Spleen (tissue), 11 donors: ENCODE measurements at regions not wholly inside any gene's neighbourhood (a gene's known extent, or its start where the extent isn't known, plus 50 kb on each side); places are given as distances from the start of the nearest gene placed in this dataset.
"Not testable (repeated sequence)": the region's sequence is repeated elsewhere in the genome, so short reads cannot be mapped to it uniquely, and the experiment has no call there.

ENCODE experiments used
- DNase-seq: peaks from one replicate; pipeline ENCODE4 v3.0.0-alpha.2; 2020
- H3K27ac ChIP-seq, 8 donors: fragments of 200-600 bp; sonication (generic) in 7 of 8; 1 replicate in 4 of 8; 2 replicates in 4 of 8; pipeline versions ENCODE4 v1.5.0 to v1.8.0; 2016 to 2021; ENCODE audit warnings: inconsistent platforms in 4 of 8, mild to moderate bottlenecking in 4 of 8, moderate library complexity in 1 of 8
- H3K27me3 ChIP-seq, 7 donors: fragments of 200-600 bp; sonication (generic) in 6 of 7; replicated peaks in 1 of 7; 1 replicate in 4 of 7; 2 replicates in 3 of 7; pipeline versions ENCODE4 v1.5.0 to v1.8.0; 2016 to 2021; ENCODE audit warnings: inconsistent platforms in 3 of 7, mild to moderate bottlenecking in 1 of 7
- H3K36me3 ChIP-seq, 6 donors: fragments of 200-600 bp; sonication (generic) in 5 of 6; 1 replicate in 4 of 6; 2 replicates in 2 of 6; pipeline versions ENCODE4 v1.5.0 to v1.8.0; 2016 to 2021; ENCODE audit warnings: inconsistent platforms in 2 of 6
- H3K4me1 ChIP-seq, 6 donors: fragments of 200-600 bp; sonication (generic) in 5 of 6; 1 replicate in 3 of 6; 2 replicates in 3 of 6; pipeline versions ENCODE4 v1.5.0 to v1.8.0; 2016 to 2021; ENCODE audit warnings: inconsistent platforms in 3 of 6
- H3K4me3 ChIP-seq, 8 donors: fragments of 200-600 bp; sonication (generic) in 7 of 8; 1 replicate in 4 of 8; 2 replicates in 4 of 8; pipeline versions ENCODE4 v1.5.0 to v1.8.0; 2016 to 2021; ENCODE audit warnings: inconsistent platforms in 4 of 8, mild to moderate bottlenecking in 4 of 8, moderate library complexity in 2 of 8
- H3K9me3 ChIP-seq, 8 donors: fragments of 200-600 bp; sonication (generic) in 7 of 8; 1 replicate in 4 of 8; 2 replicates in 4 of 8; pipeline versions ENCODE4 v1.5.0 to v1.8.0; 2016 to 2021; ENCODE audit warnings: inconsistent platforms in 4 of 8
- POLR2A ChIP-seq, 3 donors: fragments of 450-650 bp; IDR thresholded peaks; one replicate each; pipeline ENCODE4 v1.5.1; 2017; ENCODE audit warnings: antibody characterized with exemption in 3 of 3, mild to moderate bottlenecking in 1 of 3
- POLR2AphosphoS5 ChIP-seq, 3 donors: sonication (generic); formaldehyde crosslinking; IDR thresholded peaks; one replicate each; pipeline ENCODE4 v1.5.1; 2017; ENCODE audit warnings: antibody characterized with exemption in 3 of 3
- WGBS, 5 donors: extraction: QIAGEN DNeasy Blood & Tissue Kit in 3 of 5; methylation state at CpG; one replicate each; pipeline versions ENCODE4 v1.1.5 to v1.1.7; 2013 to 2018; 5-methylcytosine and 5-hydroxymethylcytosine counted together
- intact Hi-C: fragments of 100-400 bp; cut with DNase I; formaldehyde crosslinking; loops from one replicate; pipeline ENCODE4 v1.15.0; 2023; ENCODE audit warnings: low total_unique reads
- TF ChIP-seq, protein P1 (sequence below), 11 experiments: fragments of 200-600 bp in 7 of 11; fragments of 450-650 bp in 4 of 11; sonication (generic) in 4 of 11; IDR thresholded peaks in 8 of 11; conservative IDR thresholded peaks in 3 of 11; 1 replicate in 7 of 11; 2 replicates in 4 of 11; pipeline versions ENCODE4 v1.4.0 to v1.8.0; 2016 to 2021; ENCODE audit warnings: antibody characterized with exemption in 11 of 11, inconsistent platforms in 4 of 11, mild to moderate bottlenecking in 1 of 11
- donor health status: healthy with polysubstance abuse.
- donor health status: DM: no; HTN: no; CAD: no; lungs with moderate emphysema.
- donor health status: DM: no; HTN: no; CAD: no.
- donor health status: Bipolar disorder and iron deficiency.
- donor health status: healthy.
- donor health status: DM: no; HTN: no; CAD: no.
- donor health status: DM: yes; HTN: yes; CAD: no.

GRCh38 chrX:4627414-4627813 lies 914.0 kb upstream of the PRKX start:
- Histone ChIP-seq H3K27ac (no peak overlapping the region), H3K9me3 (peaks cover 0 to 18% (median 0%) of the 10 kb centered on the region in 8 donors), H3K4me1 (no peaks in the 10 kb centered on the region), H3K4me3 (no peak overlapping the region), H3K36me3 (no peaks in the 10 kb centered on the region), H3K27me3 (no peaks in the 10 kb centered on the region)
- DNase-seq, result no peak
- intact Hi-C loops, result no loop called here
- TF ChIP-seq POLR2AphosphoS5 (IDR thresholded peaks at IDR 0.05) (no peak), POLR2A (IDR thresholded peaks at IDR 0.05) (no peak)
- TF ChIP-seq, protein P1, sequence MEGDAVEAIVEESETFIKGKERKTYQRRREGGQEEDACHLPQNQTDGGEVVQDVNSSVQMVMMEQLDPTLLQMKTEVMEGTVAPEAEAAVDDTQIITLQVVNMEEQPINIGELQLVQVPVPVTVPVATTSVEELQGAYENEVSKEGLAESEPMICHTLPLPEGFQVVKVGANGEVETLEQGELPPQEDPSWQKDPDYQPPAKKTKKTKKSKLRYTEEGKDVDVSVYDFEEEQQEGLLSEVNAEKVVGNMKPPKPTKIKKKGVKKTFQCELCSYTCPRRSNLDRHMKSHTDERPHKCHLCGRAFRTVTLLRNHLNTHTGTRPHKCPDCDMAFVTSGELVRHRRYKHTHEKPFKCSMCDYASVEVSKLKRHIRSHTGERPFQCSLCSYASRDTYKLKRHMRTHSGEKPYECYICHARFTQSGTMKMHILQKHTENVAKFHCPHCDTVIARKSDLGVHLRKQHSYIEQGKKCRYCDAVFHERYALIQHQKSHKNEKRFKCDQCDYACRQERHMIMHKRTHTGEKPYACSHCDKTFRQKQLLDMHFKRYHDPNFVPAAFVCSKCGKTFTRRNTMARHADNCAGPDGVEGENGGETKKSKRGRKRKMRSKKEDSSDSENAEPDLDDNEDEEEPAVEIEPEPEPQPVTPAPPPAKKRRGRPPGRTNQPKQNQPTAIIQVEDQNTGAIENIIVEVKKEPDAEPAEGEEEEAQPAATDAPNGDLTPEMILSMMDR (IDR thresholded peaks at IDR 0.05 in 8 of 11, conservative IDR thresholded peaks at IDR 0.05 in 3 of 11), result no peak
- 56 to 82% (median 67%) methylated on average over 1 of the region's 1 CpG for WGBS, 5 donors

- no peak for DNase-seq
- Histone ChIP-seq H3K9me3 (peaks cover 0 to 13% (median 0%) of the 10 kb centered on the region in 8 donors), H3K36me3 (no peaks in the 10 kb centered on the region), H3K4me1 (no peaks in the 10 kb centered on the region), H3K27ac (no peak overlapping the region), H3K27me3 (no peaks in the 10 kb centered on the region), H3K4me3 (no peak overlapping the region)
- intact Hi-C loops, result no loop called here
- TF ChIP-seq, protein P1 (IDR thresholded peaks at IDR 0.05 in 8 of 11, conservative IDR thresholded peaks at IDR 0.05 in 3 of 11), result no peak
- no peak for TF ChIP-seq POLR2A (IDR thresholded peaks at IDR 0.05)
- no peak for TF ChIP-seq POLR2AphosphoS5 (IDR thresholded peaks at IDR 0.05)
- WGBS, 5 donors, result 43 to 69% (median 54%) methylated on average over 5 of the region's 5 CpGs
Measured at GRCh38 chrX:4622486-4623167, 909.2 kb upstream of the PRKX start.

- H3K4me1 ChIP-seq, DNase-seq, H3K27ac ChIP-seq, H3K27me3 ChIP-seq, intact Hi-C loops, H3K4me3 ChIP-seq, H3K36me3 ChIP-seq: not testable (repeated sequence)
- WGBS, 5 donors, result 56 to 77% (median 70%) methylated on average over 2 of the region's 2 CpGs
- peaks cover 0 to 25% (median 11%) of the 10 kb centered on the region in 8 donors for H3K9me3 ChIP-seq
Measured at GRCh38 chrX:4613651-4614050, 900.2 kb upstream of the PRKX start.

- Histone ChIP-seq H3K4me1 (no peaks in the 10 kb centered on the region), H3K9me3 (no peaks in the 10 kb centered on the region), H3K27me3 (no peaks in the 10 kb centered on the region), H3K36me3 (no peaks in the 10 kb centered on the region), H3K4me3 (no peak overlapping the region), H3K27ac (no peak overlapping the region)
- TF ChIP-seq POLR2AphosphoS5 (IDR thresholded peaks at IDR 0.05) (no peak), POLR2A (IDR thresholded peaks at IDR 0.05) (no peak)
- 69 to 82% (median 76%) methylated on average over 6 of the region's 6 CpGs for WGBS, 5 donors
- no peak for DNase-seq
- intact Hi-C loops, result no loop called here
Measured at GRCh38 chrX:4588893-4589292, 875.4 kb upstream of the PRKX start.

GRCh38 chrX:4588466-4588865 lies 875.0 kb upstream of the PRKX start:
- H3K4me3 ChIP-seq, result no peak overlapping the region
- no peaks in the 10 kb centered on the region for H3K27me3 ChIP-seq
- 82 to 94% (median 87%) methylated on average over 5 of the region's 5 CpGs for WGBS, 5 donors
- no peaks in the 10 kb centered on the region for H3K9me3 ChIP-seq
- H3K36me3 ChIP-seq, result no peaks in the 10 kb centered on the region
- no peaks in the 10 kb centered on the region for H3K4me1 ChIP-seq
- intact Hi-C loops, result no loop called here
- no peak for DNase-seq
- TF ChIP-seq POLR2A (IDR thresholded peaks at IDR 0.05) (no peak), POLR2AphosphoS5 (IDR thresholded peaks at IDR 0.05) (no peak)
- TF ChIP-seq, protein P1 (IDR thresholded peaks at IDR 0.05 in 8 of 11, conservative IDR thresholded peaks at IDR 0.05 in 3 of 11), result no peak
- no peak overlapping the region for H3K27ac ChIP-seq
